B cell (primary cell): ENCODE measurements at regions not wholly inside any gene's neighbourhood (a gene's known extent, or its start where the extent isn't known, plus 50 kb on each side); places are given as distances from the start of the nearest gene placed in this dataset.

Experiments used
- CTCF ChIP-seq: fragments of 200-600 bp; IDR thresholded peaks from one replicate; pipeline ENCODE4 v1.8.0; 2022; ENCODE audit warnings: antibody characterized with exemption, mild to moderate bottlenecking
- EZH2 ChIP-seq: IDR thresholded peaks from 2 replicates; pipeline ENCODE4 v1.6.1; 2012; ENCODE audit warnings: borderline replicate concordance, low read depth, mild to moderate bottlenecking, moderate library complexity, low read length; ENCODE audit not compliant: insufficient read depth, poor library complexity, severe bottlenecking

- TF ChIP-seq CTCF = no peak
- no peak for TF ChIP-seq EZH2
Measured at GRCh38 chr20:50436696-50437095, 73.5 kb upstream of the PTPN1 start.
